ENCODE measurements at regions not wholly inside any gene's neighbourhood (a gene's known extent, or its start where the extent isn't known, plus 50 kb on each side); places are given as distances from the start of the nearest gene placed in this dataset.

- no peak for ATAC-seq
- CTCF ChIA-PET: no interaction called here
- no peak for DNase-seq (ENCODE audit: low read depth in 1 of 2, low spot score in 1 of 2)
- TF ChIP-seq ESRRA (IDR thresholded peaks at IDR 0.05; ENCODE audit: borderline replicate concordance, low read length): no peak
- no peak for TF ChIP-seq NR3C1 (IDR thresholded peaks at IDR 0.05)
- no peak for TF ChIP-seq FOXS1 (CRISPR knock-in tag; IDR thresholded peaks at IDR 0.05)
- TF ChIP-seq REST (IDR thresholded peaks at IDR 0.05): no peak
- TF ChIP-seq CBX8 (IDR thresholded peaks at IDR 0.05): no peak
- TF ChIP-seq PBX3 (IDR thresholded peaks at IDR 0.05): no peak
- TF ChIP-seq CHD2 (IDR thresholded peaks at IDR 0.05; ENCODE audit: low read length, partially characterized antibody): no peak
- TF ChIP-seq E2F6 (IDR thresholded peaks at IDR 0.05; ENCODE audit: borderline replicate concordance, low read depth): no peak
- TF ChIP-seq EHMT2 (IDR thresholded peaks at IDR 0.05; ENCODE audit: low read depth): no peak
- TF ChIP-seq ZC3H11A (IDR thresholded peaks at IDR 0.05): no peak
- TF ChIP-seq RAD21 (conservative IDR thresholded peaks at IDR 0.05 in 1 of 2, IDR thresholded peaks at IDR 0.05 in 1 of 2): no peak
- no peak for TF ChIP-seq NFE2L2 (conservative IDR thresholded peaks at IDR 0.05; ENCODE audit: low read length)
- TF ChIP-seq TFCP2L1 (CRISPR knock-in tag; IDR thresholded peaks at IDR 0.05): no peak
- TF ChIP-seq JUNB (IDR thresholded peaks at IDR 0.05): no peak
- TF ChIP-seq CBX2 (IDR thresholded peaks at IDR 0.05; ENCODE audit: borderline replicate concordance, low read depth): no peak
- TF ChIP-seq BCL3 (IDR thresholded peaks at IDR 0.05): no peak
- no peak for TF ChIP-seq BHLHE40 (IDR thresholded peaks at IDR 0.05; ENCODE audit: low read depth, low read length)
- H3K9me3 ChIP-seq: peaks cover 6% of the 10 kb centered on the region; the same call in 1 of the 3 replicates
- H3K4me3 ChIP-seq: no peak overlapping the region
- no peaks in the 10 kb centered on the region for H3K4me1 ChIP-seq
- H3K27ac ChIP-seq: no peak overlapping the region
- 32% methylated on average over 3 of the region's 3 CpGs for WGBS (ENCODE audit: missing lambda C conversion rate)
- H3K4me2 ChIP-seq: no peak overlapping the region
- no peak for FAIRE-seq
- POLR2A ChIA-PET: no interaction called here
Observed at GRCh38 chr17:20797292-20797691, 217.8 kb downstream of the CDRT15L2 start.

GRCh38 chr17:20800146-20800545 lies 220.6 kb downstream of the CDRT15L2 start:
- CTCF ChIA-PET: interaction anchor here (0.6 to 3.4 kb wide), 4 partner anchors 8 to 711 kb away, joined by 3 to 36 read pairs (median 24); no protein-coding TSS in a partner anchor
- Histone ChIP-seq H3K9me3 (peaks cover 6% of the 10 kb centered on the region; the same call in 1 of the 3 replicates), H3K27ac (no peak overlapping the region), H3K4me2 (no peak overlapping the region), H3K4me3 (no peak overlapping the region), H3K4me1 (no peaks in the 10 kb centered on the region)
- no peak for TF ChIP-seq NFE2L2 (conservative IDR thresholded peaks at IDR 0.05; ENCODE audit: low read length)
- no peak for TF ChIP-seq EHMT2 (IDR thresholded peaks at IDR 0.05; ENCODE audit: low read depth)
- no peak for TF ChIP-seq SREBF2 (IDR thresholded peaks at IDR 0.05)
- no peak for TF ChIP-seq HDAC2 (IDR thresholded peaks at IDR 0.05)
- TF ChIP-seq RARB (CRISPR knock-in tag; IDR thresholded peaks at IDR 0.05): no peak
- TF ChIP-seq EP300 (IDR thresholded peaks at IDR 0.05): no peak
- TF ChIP-seq EHF (CRISPR knock-in tag; IDR thresholded peaks at IDR 0.05): no peak
- TF ChIP-seq ZFP36 (IDR thresholded peaks at IDR 0.05; ENCODE audit: borderline replicate concordance, partially characterized antibody): no peak
- TF ChIP-seq PHF8 (IDR thresholded peaks at IDR 0.05; ENCODE audit: borderline replicate concordance, low read depth): no peak
- TF ChIP-seq HOXA7 (CRISPR knock-in tag; IDR thresholded peaks at IDR 0.05): no peak
- POLR2A ChIA-PET: no interaction called here
- ATAC-seq (no peak), FAIRE-seq (no peak), DNase-seq (ENCODE audit: low read depth in 1 of 2, low spot score in 1 of 2) (no peak)
- 32% methylated on average over 2 of the region's 2 CpGs for WGBS (ENCODE audit: missing lambda C conversion rate)

Data from A549 (cell line).